KMS-11 (cell line): ENCODE measurements at regions not wholly inside any gene's neighbourhood (a gene's known extent, or its start where the extent isn't known, plus 50 kb on each side); places are given as distances from the start of the nearest gene placed in this dataset.

Experiments
- H2AFZ ChIP-seq: fragments of 200-600 bp; sonication (generic); 2 replicates; pipeline ENCODE4 v1.6.1; 2016; ENCODE audit warnings: antibody characterized with exemption, mixed run types, low read depth
- H3K27ac ChIP-seq: fragments of 200-600 bp; sonication (generic); 2 replicates; pipeline ENCODE4 v1.6.1; 2016; ENCODE audit warnings: mild to moderate bottlenecking, mixed run types
- H3K27me3 ChIP-seq: fragments of 200-600 bp; sonication (generic); 2 replicates; pipeline ENCODE4 v1.6.1; 2017; ENCODE audit warnings: mild to moderate bottlenecking, low read depth, mixed run types, moderate library complexity; ENCODE audit not compliant: insufficient read depth
- H3K36me3 ChIP-seq: fragments of 200-600 bp; sonication (generic); 2 replicates; pipeline ENCODE4 v1.6.1; 2017; ENCODE audit warnings: mild to moderate bottlenecking, mixed run types; ENCODE audit not compliant: insufficient read depth
- H3K4me1 ChIP-seq: fragments of 200-600 bp; sonication (generic); 2 replicates; pipeline ENCODE4 v1.6.1; 2016; ENCODE audit warnings: mild to moderate bottlenecking, low read depth, mixed run types; ENCODE audit not compliant: poor library complexity, severe bottlenecking
- H3K4me2 ChIP-seq: fragments of 200-600 bp; sonication (generic); 2 replicates; pipeline ENCODE4 v1.7.0; 2016; ENCODE audit warnings: mild to moderate bottlenecking, mixed run types
- H3K4me3 ChIP-seq: fragments of 200-600 bp; sonication (generic); IDR thresholded peaks from 2 replicates; pipeline ENCODE4 v1.6.1; 2017; ENCODE audit warnings: low read depth, low read length, mixed read lengths; ENCODE audit not compliant: insufficient read depth
- H3K79me2 ChIP-seq: fragments of 200-600 bp; sonication (generic); 2 replicates; pipeline ENCODE4 v1.6.1; 2016; ENCODE audit warnings: low read depth, mixed run types; ENCODE audit not compliant: insufficient read depth
- H3K9ac ChIP-seq: fragments of 200-600 bp; sonication (generic); 2 replicates; pipeline ENCODE4 v1.6.1; 2016; ENCODE audit warnings: mild to moderate bottlenecking, mixed run types
- H4K20me1 ChIP-seq: fragments of 200-600 bp; sonication (generic); 2 replicates; pipeline ENCODE4 v1.6.1; 2016; ENCODE audit warnings: mild to moderate bottlenecking, mixed run types; ENCODE audit not compliant: insufficient read depth
- CTCF ChIP-seq: fragments of 200-600 bp; sonication (generic); conservative IDR thresholded peaks from 2 replicates; pipeline ENCODE4 v1.6.1; 2017; ENCODE audit warnings: low read depth, mild to moderate bottlenecking, antibody characterized with exemption, low read length, moderate library complexity, mixed read lengths

DNA sequence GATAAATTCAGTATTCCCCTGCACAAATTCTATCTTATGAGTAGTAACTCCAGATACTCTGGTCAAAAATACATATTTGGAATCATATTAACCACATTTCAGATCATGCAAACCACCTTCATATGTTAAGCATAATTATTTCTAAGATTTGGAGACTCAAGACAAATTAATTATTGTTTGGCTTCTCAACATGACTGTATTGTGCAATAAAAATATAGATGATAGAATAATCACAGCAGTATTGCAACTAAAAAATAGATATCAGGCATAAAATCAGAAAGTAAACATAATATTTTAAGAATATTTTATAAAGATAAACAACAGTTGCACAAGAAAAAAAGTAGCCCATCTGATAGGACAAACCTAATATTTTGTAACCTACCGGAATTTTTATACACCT, 1767.6 kb upstream of the NUDT12 start:
- Histone ChIP-seq H3K4me3 (no peak overlapping the region), H3K36me3 (no peaks in the 10 kb centered on the region), H3K9ac (no peak overlapping the region), H3K27ac (no peak overlapping the region), H2AFZ (no peak overlapping the region), H3K4me2 (no peak overlapping the region), H4K20me1 (no peaks in the 10 kb centered on the region), H3K4me1 (no peaks in the 10 kb centered on the region), H3K79me2 (no peaks in the 10 kb centered on the region), H3K27me3 (no peaks in the 10 kb centered on the region)
- no peak for TF ChIP-seq CTCF

DNA sequence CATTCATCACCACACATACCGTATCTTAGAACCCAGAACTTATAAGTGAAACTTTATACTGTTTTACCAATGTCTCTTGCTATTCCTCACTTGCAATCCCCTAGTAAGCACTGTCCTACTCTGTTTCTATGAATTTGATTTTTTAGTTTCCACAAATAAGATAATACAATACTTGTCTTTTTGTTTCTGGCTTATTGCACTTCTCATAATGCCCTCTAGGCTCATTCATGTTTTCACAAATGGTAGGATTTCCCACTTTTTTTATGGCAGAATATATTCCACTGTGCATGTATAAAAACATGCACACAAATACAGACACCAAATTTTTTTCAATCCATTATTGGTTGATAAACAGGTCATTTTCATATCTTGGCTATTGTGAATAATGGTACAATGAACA, 1742.3 kb upstream of the NUDT12 start:
- H4K20me1 ChIP-seq = no peaks in the 10 kb centered on the region
- no peak overlapping the region for H2AFZ ChIP-seq
- no peaks in the 10 kb centered on the region for H3K27me3 ChIP-seq
- no peak for TF ChIP-seq CTCF
- no peaks in the 10 kb centered on the region for H3K4me1 ChIP-seq
- H3K79me2 ChIP-seq = no peaks in the 10 kb centered on the region
- no peaks in the 10 kb centered on the region for H3K36me3 ChIP-seq
- no peak overlapping the region for H3K4me2 ChIP-seq
- no peak overlapping the region for H3K4me3 ChIP-seq
- H3K9ac ChIP-seq = no peak overlapping the region
- H3K27ac ChIP-seq = no peak overlapping the region

DNA sequence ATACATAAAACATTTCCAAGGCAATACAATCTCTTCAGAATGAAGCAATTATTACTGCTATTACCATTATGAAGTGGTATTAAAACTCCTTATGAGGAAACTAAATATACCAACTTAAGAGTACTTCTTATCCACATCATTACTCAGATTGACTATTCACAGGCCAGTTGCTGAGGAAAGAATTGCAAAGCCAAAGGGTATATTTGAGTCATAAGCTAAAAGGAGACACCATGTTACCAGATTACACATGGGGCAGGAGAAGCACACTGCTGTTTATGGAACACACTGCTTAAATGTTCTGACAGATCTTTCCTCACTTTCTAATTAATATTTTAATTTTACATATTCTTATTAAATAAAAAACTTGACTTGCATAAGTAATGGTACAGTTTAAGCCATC, 1726.4 kb upstream of the NUDT12 start:
- Histone ChIP-seq H4K20me1 (no peaks in the 10 kb centered on the region), H3K27me3 (no peaks in the 10 kb centered on the region), H3K4me3 (no peak overlapping the region), H3K4me1 (no peaks in the 10 kb centered on the region), H3K27ac (no peak overlapping the region), H3K4me2 (no peak overlapping the region), H3K36me3 (no peaks in the 10 kb centered on the region), H2AFZ (no peak overlapping the region), H3K9ac (no peak overlapping the region), H3K79me2 (no peaks in the 10 kb centered on the region)
- TF ChIP-seq CTCF = no peak

GRCh38 chr5:105283134-105283533, 1720.5 kb upstream of the NUDT12 start:
- no peak overlapping the region for H3K27ac ChIP-seq
- no peak overlapping the region for H3K4me3 ChIP-seq
- TF ChIP-seq CTCF = no peak
- no peaks in the 10 kb centered on the region for H3K4me1 ChIP-seq
- H2AFZ ChIP-seq = no peak overlapping the region
- no peak overlapping the region for H3K9ac ChIP-seq
- no peaks in the 10 kb centered on the region for H3K36me3 ChIP-seq
- H3K79me2 ChIP-seq = no peaks in the 10 kb centered on the region
- H4K20me1 ChIP-seq = no peaks in the 10 kb centered on the region
- no peaks in the 10 kb centered on the region for H3K27me3 ChIP-seq
- no peak overlapping the region for H3K4me2 ChIP-seq

GRCh38 chr5:105274079-105274478, 1711.5 kb upstream of the NUDT12 start:
- TF ChIP-seq CTCF = no peak
- H3K4me1 ChIP-seq = no peaks in the 10 kb centered on the region
- H3K27me3 ChIP-seq = no peaks in the 10 kb centered on the region
- H2AFZ ChIP-seq = no peak overlapping the region
- no peak overlapping the region for H3K9ac ChIP-seq
- H3K4me2 ChIP-seq = no peak overlapping the region
- no peaks in the 10 kb centered on the region for H3K79me2 ChIP-seq
- H3K27ac ChIP-seq = no peak overlapping the region
- H3K4me3 ChIP-seq = no peak overlapping the region
- no peaks in the 10 kb centered on the region for H4K20me1 ChIP-seq
- no peaks in the 10 kb centered on the region for H3K36me3 ChIP-seq
